ENCODE measurements at regions not wholly inside any gene's neighbourhood (a gene's known extent, or its start where the extent isn't known, plus 50 kb on each side); places are given as distances from the start of the nearest gene placed in this dataset.

GRCh38 chr5:61735995-61736394, 403.9 kb downstream of the ZSWIM6 start:
- Mint-ChIP-seq H3K4me1 (peaks cover 15% of the 10 kb centered on the region), H3K4me3 (no peak overlapping the region), H3K27me3 (ENCODE audit: insufficient read depth) (peaks cover 22% of the 10 kb centered on the region), H3K9me3 (no peaks in the 10 kb centered on the region), H3K36me3 (ENCODE audit: low read depth) (no peaks in the 10 kb centered on the region), H3K27ac (no peak overlapping the region)
- H3K27me3 ChIP-seq (ENCODE audit: control insufficient read depth, insufficient read depth, low read length, poor library complexity, severe bottlenecking), result peaks cover 23% of the 10 kb centered on the region
- 84 to 100% methylated on average over 1 to 2 of the region's 2 CpGs for WGBS, 2 experiments (ENCODE audit: insufficient coverage in 1 of 2, insufficient read length in 1 of 2)
- no peaks in the 10 kb centered on the region for H3K4me1 ChIP-seq (ENCODE audit: control insufficient read depth, insufficient read depth, low read length)
- no peak for DNase-seq
- no peak overlapping the region for H3K4me3 ChIP-seq (ENCODE audit: low read length)
- peak overlapping the region; percentile 93 for H3K27ac ChIP-seq (ENCODE audit: low read depth, low read length)
- H3K36me3 ChIP-seq (ENCODE audit: control insufficient read depth, insufficient read depth, low read length), result no peaks in the 10 kb centered on the region
- no peaks in the 10 kb centered on the region for H3K9me3 ChIP-seq (ENCODE audit: control insufficient read depth, low read length)
- TF ChIP-seq CTCF (conservative IDR thresholded peaks at IDR 0.05), result no peak
- no peak overlapping the region for H3K9ac ChIP-seq (ENCODE audit: extremely low read depth, low read length, poor library complexity, severe bottlenecking)

GRCh38 chr5:61737301-61737963, 405.4 kb downstream of the ZSWIM6 start:
- peak overlapping the region; percentile 93 for H3K27ac ChIP-seq (ENCODE audit: low read depth, low read length)
- DNase-seq, result no peak
- H3K4me1 Mint-ChIP-seq, result peaks cover 8% of the 10 kb centered on the region
- H3K27ac Mint-ChIP-seq, result no peak overlapping the region
- no peak overlapping the region for H3K4me3 ChIP-seq (ENCODE audit: low read length)
- H3K4me3 Mint-ChIP-seq, result no peak overlapping the region
- no peak overlapping the region for H3K9ac ChIP-seq (ENCODE audit: extremely low read depth, low read length, poor library complexity, severe bottlenecking)
- WGBS, 2 experiments (ENCODE audit: insufficient coverage in 1 of 2, insufficient read length in 1 of 2), result 91 to 94% methylated on average over 11 to 14 of the region's 15 CpGs
- H3K27me3 Mint-ChIP-seq (ENCODE audit: insufficient read depth), result peaks cover 7% of the 10 kb centered on the region
- H3K36me3 ChIP-seq (ENCODE audit: control insufficient read depth, insufficient read depth, low read length), result no peaks in the 10 kb centered on the region
- no peaks in the 10 kb centered on the region for H3K4me1 ChIP-seq (ENCODE audit: control insufficient read depth, insufficient read depth, low read length)
- peaks cover 9% of the 10 kb centered on the region for H3K27me3 ChIP-seq (ENCODE audit: control insufficient read depth, insufficient read depth, low read length, poor library complexity, severe bottlenecking)
- no peaks in the 10 kb centered on the region for H3K9me3 ChIP-seq (ENCODE audit: control insufficient read depth, low read length)
- TF ChIP-seq CTCF (conservative IDR thresholded peaks at IDR 0.05), result no peak
- H3K9me3 Mint-ChIP-seq, result no peaks in the 10 kb centered on the region
- no peaks in the 10 kb centered on the region for H3K36me3 Mint-ChIP-seq (ENCODE audit: low read depth)

GRCh38 chr5:61737964-61738340, 405.9 kb downstream of the ZSWIM6 start:
- H3K27me3 Mint-ChIP-seq (ENCODE audit: insufficient read depth), result peaks cover 2% of the 10 kb centered on the region
- no peak overlapping the region for H3K4me3 Mint-ChIP-seq
- WGBS, 2 experiments (ENCODE audit: insufficient coverage in 1 of 2, insufficient read length in 1 of 2), result 82 to 91% methylated on average over 1 to 4 of the region's 4 CpGs

More at GRCh38 chr5:61737964-61738340, 405.9 kb downstream of the ZSWIM6 start:
- Histone ChIP-seq H3K27me3 (ENCODE audit: control insufficient read depth, insufficient read depth, low read length, poor library complexity, severe bottlenecking) (peaks cover 4% of the 10 kb centered on the region), H3K9me3 (ENCODE audit: control insufficient read depth, low read length) (no peaks in the 10 kb centered on the region), H3K27ac (ENCODE audit: low read depth, low read length) (peak overlapping the region; percentile 93), H3K4me3 (ENCODE audit: low read length) (no peak overlapping the region), H3K9ac (ENCODE audit: extremely low read depth, low read length, poor library complexity, severe bottlenecking) (no peak overlapping the region), H3K36me3 (ENCODE audit: control insufficient read depth, insufficient read depth, low read length) (no peaks in the 10 kb centered on the region), H3K4me1 (ENCODE audit: control insufficient read depth, insufficient read depth, low read length) (no peaks in the 10 kb centered on the region)
- DNase-seq, result no peak
- peaks cover 6% of the 10 kb centered on the region for H3K4me1 Mint-ChIP-seq
- H3K36me3 Mint-ChIP-seq (ENCODE audit: low read depth), result no peaks in the 10 kb centered on the region
- no peak for TF ChIP-seq CTCF (conservative IDR thresholded peaks at IDR 0.05)
- H3K9me3 Mint-ChIP-seq, result no peaks in the 10 kb centered on the region
- no peak overlapping the region for H3K27ac Mint-ChIP-seq
